ENCODE measurements at regions not wholly inside any gene's neighbourhood (a gene's known extent, or its start where the extent isn't known, plus 50 kb on each side); places are given as distances from the start of the nearest gene placed in this dataset.
A peak's percentile ranks its signal among the peaks of the same experiment; 100 is the strongest.
"Not testable (repeated sequence)": the region's sequence is repeated elsewhere in the genome, so short reads cannot be mapped to it uniquely, and the experiment has no call there.

- DNase-seq, result no peak
Measured at GRCh38 chr15:99823346-99823745, 90.1 kb upstream of the LYSMD4 start.

- no peak for DNase-seq
Measured at GRCh38 chr15:99819981-99820718, 86.9 kb upstream of the LYSMD4 start.

- no peak for DNase-seq
Measured at GRCh38 chr15:99818872-99819271, 85.6 kb upstream of the LYSMD4 start.

- not testable (repeated sequence) for DNase-seq
Measured at GRCh38 chr15:99816862-99817261, 83.6 kb upstream of the LYSMD4 start.

- not testable (repeated sequence) for DNase-seq
Measured at GRCh38 chr15:99810663-99811062, 77.4 kb upstream of the LYSMD4 start.

- DNase-seq, result not testable (repeated sequence)
Measured at GRCh38 chr15:99799854-99800250, 66.6 kb upstream of the LYSMD4 start.

- peak in 2 of 14 donors; percentile 2 to 7 for DNase-seq
Measured at GRCh38 chr15:99799182-99799853, 66.1 kb upstream of the LYSMD4 start.

- DNase-seq, result not testable (repeated sequence)
Measured at GRCh38 chr15:99796940-99797870, 64.0 kb upstream of the LYSMD4 start.

- not testable (repeated sequence) for DNase-seq
Measured at GRCh38 chr15:99791881-99792807, 58.9 kb upstream of the LYSMD4 start.

GRCh38 chr15:99790751-99791150 lies 57.5 kb upstream of the LYSMD4 start:
- DNase-seq, result not testable (repeated sequence)

- DNase-seq, result no peak
Measured at GRCh38 chr15:99788156-99788555, 54.9 kb upstream of the LYSMD4 start.

GRCh38 chr15:99784800-99785199 lies 51.6 kb upstream of the LYSMD4 start:
- not testable (repeated sequence) for DNase-seq

- not testable (repeated sequence) for DNase-seq
Measured at GRCh38 chr15:99783918-99784619, 50.8 kb upstream of the LYSMD4 start.
